Panc1 (cell line): ENCODE measurements at regions not wholly inside any gene's neighbourhood (a gene's known extent, or its start where the extent isn't known, plus 50 kb on each side); places are given as distances from the start of the nearest gene placed in this dataset.

Experiments used
- ATAC-seq: fragments of 200-7000 bp; cut with Tn5 transposase; 2 replicates; pipeline ENCODE4 v1.9.1; 2020; ENCODE audit warnings: mild to moderate bottlenecking, moderate library complexity
- BruUV-seq: library from RNA; stranded (reverse); fragments of 400-500 nt; replicated peaks from 2 replicates; lab custom pipeline; 2021; lab: Mats Ljungman, UMichigan
- CTCF ChIA-PET: fragments of 300-600 bp; sonication (Branson Sonifier 250); formaldehyde crosslinking; loops from one replicate; lab custom pipeline; 2022; ENCODE audit warnings: antibody characterized with exemption; lab: Charles Lee
- POLR2A ChIA-PET: fragments of 300-600 bp; sonication (Branson Sonifier 250); formaldehyde crosslinking; loops from one replicate; lab custom pipeline; 2022; ENCODE audit warnings: antibody characterized with exemption; lab: Charles Lee
- DNase-seq: peaks from one replicate; pipeline ENCODE4 v3.0.0-alpha.2; 2010; ENCODE audit warnings: low read depth, low spot score
- H3K27ac ChIP-seq: 2 replicates; pipeline ENCODE4 v1.5.1; 2011; ENCODE audit warnings: mild to moderate bottlenecking, low read length, inconsistent platforms
- H3K27me3 ChIP-seq: fragments of 200-500 bp; sonication (Bioruptor generic); 2 replicates; pipeline ENCODE4 v1.6.0; 2014; ENCODE audit warnings: low read length, inconsistent platforms; ENCODE audit not compliant: control insufficient read depth, insufficient read depth
- H3K36me3 ChIP-seq: fragments of 200-500 bp; sonication (Bioruptor generic); 2 replicates; pipeline ENCODE4 v1.5.1; 2014; ENCODE audit warnings: inconsistent platforms, mild to moderate bottlenecking, low read length, moderate library complexity; ENCODE audit not compliant: control insufficient read depth, insufficient read depth
- H3K4me1 ChIP-seq: 2 replicates; pipeline ENCODE4 v1.5.1; 2011; ENCODE audit warnings: inconsistent platforms, mild to moderate bottlenecking, low read length, moderate library complexity; ENCODE audit not compliant: control insufficient read depth, insufficient read depth
- H3K4me3 ChIP-seq, 2 experiments: 2 replicates each; pipeline ENCODE4 v1.5.1; 2011 to 2012; ENCODE audit warnings: low read depth in 2 of 2, low read length in 2 of 2, mild to moderate bottlenecking in 2 of 2, inconsistent platforms in 1 of 2, moderate library complexity in 1 of 2
- H3K9me3 ChIP-seq: fragments of 200-500 bp; sonication (Bioruptor generic); 2 replicates; pipeline ENCODE4 v1.5.1; 2014; ENCODE audit warnings: low read depth, mild to moderate bottlenecking, inconsistent platforms, low read length, moderate library complexity; ENCODE audit not compliant: control insufficient read depth, insufficient read depth
- CTCF ChIP-seq: fragments of 450-650 bp; IDR thresholded peaks from 2 replicates; pipeline ENCODE4 v1.5.1; 2017; ENCODE audit warnings: mild to moderate bottlenecking
- POLR2AphosphoS5 ChIP-seq: IDR thresholded peaks from 2 replicates; pipeline ENCODE4 v1.6.1; 2012; ENCODE audit warnings: mild to moderate bottlenecking, low read depth, low read length, moderate library complexity
- SIN3A ChIP-seq: IDR thresholded peaks from 2 replicates; pipeline ENCODE4 v1.6.1; 2012; ENCODE audit warnings: low read depth, mild to moderate bottlenecking, low read length, moderate library complexity, borderline replicate concordance; ENCODE audit not compliant: insufficient read depth
- TCF7L2 ChIP-seq: IDR thresholded peaks from 2 replicates; pipeline ENCODE4 v1.6.1; 2011; ENCODE audit warnings: mild to moderate bottlenecking, low read depth, low read length, inconsistent platforms
- in situ Hi-C: cut with HindIII; loops from 2 replicates; pipeline ENCODE4 v1.10.0; 2016; ENCODE audit warnings: low sequenced_read_pairs, low pct_unique_long_range_greater_than_20kb
- intact Hi-C: fragments of 100-400 bp; cut with micrococcal nuclease; formaldehyde crosslinking; loops from one replicate; pipeline ENCODE4 v1.10.0; 2022; ENCODE audit not compliant: unreplicated experiment
- TF ChIP-seq, protein P1 (sequence below), 2 experiments: IDR thresholded peaks; 2 replicates each; pipeline ENCODE4 v1.6.1; 2011 to 2012; ENCODE audit warnings: low read depth in 2 of 2, control low read depth in 1 of 2, low read length in 1 of 2, mild to moderate bottlenecking in 1 of 2, moderate library complexity in 1 of 2; ENCODE audit not compliant: insufficient read depth in 1 of 2

DNA sequence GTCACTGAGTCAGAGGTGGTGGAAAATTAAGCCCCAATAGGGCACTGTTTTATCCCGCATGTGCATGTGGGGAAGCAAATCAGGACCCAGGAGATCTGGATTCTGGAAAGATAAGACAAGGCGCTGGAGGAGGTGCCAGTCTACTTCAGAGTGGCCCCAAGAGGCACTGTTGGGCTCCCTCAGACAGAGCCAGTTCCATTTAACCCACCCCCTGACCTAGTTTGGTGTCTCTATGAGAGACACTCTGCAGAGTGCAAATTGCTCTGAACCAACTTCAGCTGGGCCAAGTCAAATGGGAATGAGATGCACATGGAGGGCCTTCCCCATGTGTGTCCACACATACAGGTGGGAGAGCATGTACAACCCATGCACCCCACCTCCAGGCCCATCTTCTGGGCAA, 71.1 kb upstream of the MED9 start:
- no peaks in the 10 kb centered on the region for H3K9me3 ChIP-seq
- intact Hi-C loops: no loop called here
- TF ChIP-seq TCF7L2 (no peak), POLR2AphosphoS5 (no peak)
- no peak overlapping the region for H3K27ac ChIP-seq
- ATAC-seq (no peak), DNase-seq (no peak)
- BruUV-seq: no TSS peak
- no peaks in the 10 kb centered on the region for H3K4me1 ChIP-seq
- no peak overlapping the region for H3K4me3 ChIP-seq
- ChIA-PET POLR2A (no interaction called here), CTCF (no interaction called here)
- no peaks in the 10 kb centered on the region for H3K36me3 ChIP-seq
- no peaks in the 10 kb centered on the region; the same call in 1 of the 2 replicates for H3K27me3 ChIP-seq
- in situ Hi-C loops: no loop called here

DNA sequence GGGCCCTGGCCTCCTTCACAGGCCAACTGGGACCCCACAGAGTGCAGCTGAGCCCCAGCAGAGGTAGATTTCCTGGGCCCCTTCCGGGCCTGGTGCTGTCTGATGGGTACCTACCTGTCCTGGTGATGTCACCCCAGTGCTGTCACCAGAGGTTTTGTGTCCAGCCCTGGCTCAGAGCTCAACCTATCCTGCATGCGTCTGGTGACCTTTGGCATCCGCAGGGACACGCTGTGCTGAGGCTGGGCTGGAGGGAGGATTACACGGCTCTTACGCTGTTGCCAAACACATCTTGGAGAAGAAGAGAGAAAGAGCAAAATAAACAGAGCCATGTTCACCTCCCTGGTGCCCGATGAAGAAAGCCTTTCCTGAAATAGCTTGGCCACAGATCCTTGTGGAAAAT, 70.6 kb upstream of the MED9 start:
- no TSS peak for BruUV-seq
- ATAC-seq (no peak), DNase-seq (no peak)
- in situ Hi-C loops (no loop called here), intact Hi-C loops (no loop called here)
- Histone ChIP-seq H3K4me3 (no peak overlapping the region), H3K27ac (no peak overlapping the region), H3K27me3 (no peaks in the 10 kb centered on the region; the same call in none of the 2 replicates), H3K36me3 (no peaks in the 10 kb centered on the region), H3K4me1 (no peaks in the 10 kb centered on the region), H3K9me3 (no peaks in the 10 kb centered on the region)
- CTCF ChIA-PET: interaction anchor here (0.7 kb wide), 1 partner anchor 104 kb away, joined by 4 read pairs; no protein-coding TSS in a partner anchor
- POLR2A ChIA-PET: no interaction called here
- TF ChIP-seq, protein P1, sequence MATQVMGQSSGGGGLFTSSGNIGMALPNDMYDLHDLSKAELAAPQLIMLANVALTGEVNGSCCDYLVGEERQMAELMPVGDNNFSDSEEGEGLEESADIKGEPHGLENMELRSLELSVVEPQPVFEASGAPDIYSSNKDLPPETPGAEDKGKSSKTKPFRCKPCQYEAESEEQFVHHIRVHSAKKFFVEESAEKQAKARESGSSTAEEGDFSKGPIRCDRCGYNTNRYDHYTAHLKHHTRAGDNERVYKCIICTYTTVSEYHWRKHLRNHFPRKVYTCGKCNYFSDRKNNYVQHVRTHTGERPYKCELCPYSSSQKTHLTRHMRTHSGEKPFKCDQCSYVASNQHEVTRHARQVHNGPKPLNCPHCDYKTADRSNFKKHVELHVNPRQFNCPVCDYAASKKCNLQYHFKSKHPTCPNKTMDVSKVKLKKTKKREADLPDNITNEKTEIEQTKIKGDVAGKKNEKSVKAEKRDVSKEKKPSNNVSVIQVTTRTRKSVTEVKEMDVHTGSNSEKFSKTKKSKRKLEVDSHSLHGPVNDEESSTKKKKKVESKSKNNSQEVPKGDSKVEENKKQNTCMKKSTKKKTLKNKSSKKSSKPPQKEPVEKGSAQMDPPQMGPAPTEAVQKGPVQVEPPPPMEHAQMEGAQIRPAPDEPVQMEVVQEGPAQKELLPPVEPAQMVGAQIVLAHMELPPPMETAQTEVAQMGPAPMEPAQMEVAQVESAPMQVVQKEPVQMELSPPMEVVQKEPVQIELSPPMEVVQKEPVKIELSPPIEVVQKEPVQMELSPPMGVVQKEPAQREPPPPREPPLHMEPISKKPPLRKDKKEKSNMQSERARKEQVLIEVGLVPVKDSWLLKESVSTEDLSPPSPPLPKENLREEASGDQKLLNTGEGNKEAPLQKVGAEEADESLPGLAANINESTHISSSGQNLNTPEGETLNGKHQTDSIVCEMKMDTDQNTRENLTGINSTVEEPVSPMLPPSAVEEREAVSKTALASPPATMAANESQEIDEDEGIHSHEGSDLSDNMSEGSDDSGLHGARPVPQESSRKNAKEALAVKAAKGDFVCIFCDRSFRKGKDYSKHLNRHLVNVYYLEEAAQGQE (IDR thresholded peaks at IDR 0.05; ENCODE audit: insufficient read depth in 1 of 2, low read depth in 2 of 2, low read length in 1 of 2): no peak
- no peak for TF ChIP-seq CTCF
- TF ChIP-seq SIN3A: no peak
- TF ChIP-seq TCF7L2: no peak
- TF ChIP-seq POLR2AphosphoS5: no peak

DNA sequence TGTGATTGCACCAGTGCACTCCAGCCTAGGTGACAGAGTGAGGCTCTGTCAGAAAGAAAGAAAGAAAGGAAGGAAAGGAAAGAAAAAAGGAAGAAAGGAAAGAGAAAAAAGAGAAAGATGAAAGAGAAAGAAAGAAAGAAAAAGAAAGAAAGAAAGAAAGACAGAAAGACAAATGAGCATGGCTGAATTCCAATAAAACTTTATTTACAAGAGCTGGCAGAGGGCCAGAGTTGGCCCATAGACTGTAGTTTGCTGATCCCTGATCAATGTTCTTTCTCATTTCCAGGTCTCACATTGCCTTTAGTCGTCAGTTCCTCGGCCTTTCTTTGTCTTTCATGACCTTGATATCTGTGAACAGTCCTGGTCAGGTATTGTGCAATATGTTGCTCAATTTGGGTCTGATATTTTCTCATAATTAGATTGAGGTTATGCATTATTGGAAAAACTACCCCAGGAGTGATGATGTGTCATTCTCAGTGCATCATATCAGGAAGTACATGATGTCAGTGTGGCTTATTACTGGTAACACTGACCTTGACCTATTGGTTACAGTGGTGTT, 68.5 kb upstream of the MED9 start:
- no peak for DNase-seq
- in situ Hi-C loops (no loop called here), intact Hi-C loops (no loop called here)
- H3K27ac ChIP-seq: no peak overlapping the region
- BruUV-seq: no TSS peak
- no peak overlapping the region for H3K4me3 ChIP-seq
- H3K4me1 ChIP-seq: no peaks in the 10 kb centered on the region
- no peak for ATAC-seq
- H3K9me3 ChIP-seq: no peaks in the 10 kb centered on the region
- ChIA-PET CTCF (no interaction called here), POLR2A (no interaction called here)
- no peaks in the 10 kb centered on the region for H3K36me3 ChIP-seq
- TF ChIP-seq, protein P1 (IDR thresholded peaks at IDR 0.05; ENCODE audit: insufficient read depth in 1 of 2, low read depth in 2 of 2, low read length in 1 of 2): no peak
- no peak for TF ChIP-seq POLR2AphosphoS5
- TF ChIP-seq CTCF: no peak
- no peak for TF ChIP-seq SIN3A
- TF ChIP-seq TCF7L2: no peak
- H3K27me3 ChIP-seq: no peaks in the 10 kb centered on the region; the same call in none of the 2 replicates
